CD14-positive monocyte (primary cell): ENCODE measurements at regions not wholly inside any gene's neighbourhood (a gene's known extent, or its start where the extent isn't known, plus 50 kb on each side); places are given as distances from the start of the nearest gene placed in this dataset.
A peak's percentile ranks its signal among the peaks of the same experiment; 100 is the strongest.

ENCODE experiments used
- DNase-seq, 3 donors: peaks; one replicate each; pipeline ENCODE4 v3.0.0-alpha.2; 2011 to 2022
- H2AFZ ChIP-seq: 2 replicates; pipeline ENCODE4 v1.6.0; 2012; ENCODE audit warnings: mild to moderate bottlenecking, low read depth, low read length, inconsistent platforms; ENCODE audit not compliant: insufficient read depth, poor library complexity, severe bottlenecking
- H3K27ac ChIP-seq, 2 donors: 1 replicate in 1 of 2; 2 replicates in 1 of 2; pipeline ENCODE4 v1.5.1; 2012 to 2013; ENCODE audit warnings: low read length in 2 of 2, control low read depth in 1 of 2, inconsistent platforms in 1 of 2, low read depth in 1 of 2, mild to moderate bottlenecking in 1 of 2
- H3K27me3 ChIP-seq, 2 donors: one replicate each; pipeline versions ENCODE4 v1.6.0 to v1.6.1; 2011 to 2013; ENCODE audit warnings: low read length in 2 of 2; ENCODE audit not compliant: control insufficient read depth in 2 of 2, insufficient read depth in 2 of 2
- H3K36me3 ChIP-seq, 2 donors: replicated peaks in 1 of 2; 1 replicate in 1 of 2; 2 replicates in 1 of 2; pipeline versions ENCODE4 v1.5.1 to v1.6.1; 2012 to 2013; ENCODE audit warnings: low read length in 2 of 2, control low read depth in 1 of 2, inconsistent platforms in 1 of 2, mild to moderate bottlenecking in 1 of 2; ENCODE audit not compliant: insufficient read depth in 2 of 2, control insufficient read depth in 1 of 2
- H3K4me1 ChIP-seq, 2 donors: 1 replicate in 1 of 2; 2 replicates in 1 of 2; pipeline versions ENCODE4 v1.5.1 to v1.6.1; 2012 to 2013; ENCODE audit warnings: low read length in 2 of 2, control low read depth in 1 of 2, inconsistent platforms in 1 of 2, mild to moderate bottlenecking in 1 of 2, moderate library complexity in 1 of 2; ENCODE audit not compliant: insufficient read depth in 2 of 2, control insufficient read depth in 1 of 2
- H3K4me2 ChIP-seq: replicated peaks from 2 replicates; pipeline ENCODE3; 2012; ENCODE audit warnings: low read length, moderate library complexity, mild to moderate bottlenecking; ENCODE audit not compliant: poor library complexity, severe bottlenecking; ENCODE audit errors: extremely low read depth
- H3K4me3 ChIP-seq, 3 experiments: fragments of 200-600 bp in 1 of 3; sonication (generic) in 1 of 3; replicated peaks in 1 of 3; 1 replicate in 2 of 3; 2 replicates in 1 of 3; pipeline ENCODE4 v1.5.1; 2011 to 2013; ENCODE audit warnings: low read length in 3 of 3, mild to moderate bottlenecking in 3 of 3, control low read depth in 2 of 3, low read depth in 2 of 3, inconsistent platforms in 1 of 3, moderate library complexity in 1 of 3
- H3K79me2 ChIP-seq: 2 replicates; pipeline ENCODE4 v1.6.0; 2012; ENCODE audit warnings: mild to moderate bottlenecking, control low read depth, inconsistent platforms, low read length, moderate library complexity; ENCODE audit not compliant: insufficient read depth
- H3K9ac ChIP-seq: 2 replicates; pipeline ENCODE4 v1.6.0; 2017; ENCODE audit warnings: low read length, mild to moderate bottlenecking; ENCODE audit not compliant: insufficient read depth, poor library complexity, severe bottlenecking
- H3K9me3 ChIP-seq, 2 donors: replicated peaks in 1 of 2; 1 replicate in 1 of 2; 2 replicates in 1 of 2; pipeline versions ENCODE4 v1.5.1 to v1.6.1; 2012 to 2013; ENCODE audit warnings: low read length in 2 of 2, control low read depth in 1 of 2; ENCODE audit not compliant: control insufficient read depth in 1 of 2, insufficient read depth in 1 of 2
- H4K20me1 ChIP-seq: 2 replicates; pipeline ENCODE4 v1.6.0; 2012; ENCODE audit warnings: mild to moderate bottlenecking, low read length, control low read depth, moderate library complexity; ENCODE audit not compliant: insufficient read depth
- H3K27ac Mint-ChIP-seq, 7 donors: one replicate each; pipeline ENCODE4 v1.8.0; 2020; ENCODE audit warnings: mild to moderate bottlenecking in 7 of 7, mixed read lengths in 7 of 7, moderate library complexity in 6 of 7, inconsistent platforms in 2 of 7
- H3K27me3 Mint-ChIP-seq, 3 donors: one replicate each; pipeline ENCODE4 v1.8.0; 2021 to 2022; ENCODE audit warnings: low read depth in 3 of 3, mild to moderate bottlenecking in 3 of 3, mixed read lengths in 3 of 3, moderate library complexity in 3 of 3, inconsistent platforms in 1 of 3
- H3K36me3 Mint-ChIP-seq, 2 donors: one replicate each; pipeline ENCODE4 v1.8.0; 2020; ENCODE audit warnings: mixed read lengths in 2 of 2, inconsistent platforms in 1 of 2, mild to moderate bottlenecking in 1 of 2
- H3K4me1 Mint-ChIP-seq: one replicate; pipeline ENCODE4 v1.8.0; 2020; ENCODE audit warnings: mild to moderate bottlenecking, mixed read lengths
- H3K4me3 Mint-ChIP-seq, 2 donors: one replicate each; pipeline ENCODE4 v1.8.0; 2020; ENCODE audit warnings: mild to moderate bottlenecking in 2 of 2, mixed read lengths in 2 of 2, moderate library complexity in 1 of 2
- H3K9me3 Mint-ChIP-seq, 7 donors: one replicate each; pipeline ENCODE4 v1.8.0; 2020 to 2022; ENCODE audit warnings: mixed read lengths in 7 of 7, mild to moderate bottlenecking in 6 of 7, moderate library complexity in 6 of 7, inconsistent platforms in 2 of 7
- WGBS: methylation state at CpG from one replicate; pipeline ENCODE4 v1.1.5; 2013; ENCODE audit warnings: missing lambda C conversion rate; ENCODE audit not compliant: insufficient coverage; 5-methylcytosine and 5-hydroxymethylcytosine counted together
- intact Hi-C, 2 donors: fragments of 100-400 bp; cut with micrococcal nuclease; formaldehyde crosslinking; loops; one replicate each; pipeline versions ENCODE4 v1.15.0 to v1.15.1; 2023
- TF ChIP-seq, protein P1 (sequence below): fragments of 200-600 bp; IDR thresholded peaks from one replicate; pipeline ENCODE4 v1.8.0; 2022; ENCODE audit warnings: antibody characterized with exemption, mild to moderate bottlenecking

DNA sequence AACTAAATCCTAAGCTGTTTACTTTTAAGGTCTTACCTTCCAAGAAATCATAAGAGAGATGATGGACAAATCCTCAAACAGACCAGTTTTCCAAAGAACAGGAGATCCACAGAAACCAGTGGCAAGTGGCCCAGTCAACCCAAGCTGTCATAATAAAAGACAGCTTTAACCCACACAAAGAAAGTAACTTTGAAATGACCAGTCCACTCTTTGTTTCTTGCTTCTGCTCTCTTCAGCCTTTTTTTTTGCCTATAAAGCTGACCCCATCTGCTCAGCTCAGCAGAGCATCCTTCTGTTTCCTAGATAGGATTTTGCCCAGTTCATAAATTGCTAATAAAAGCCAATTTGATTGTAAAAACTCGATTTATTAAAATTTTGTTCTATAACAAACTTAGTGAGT lies 299.4 kb downstream of the OXSM start:
- no peaks in the 10 kb centered on the region for H4K20me1 ChIP-seq
- H3K79me2 ChIP-seq = no peaks in the 10 kb centered on the region
- no peaks in the 10 kb centered on the region for H3K27me3 ChIP-seq
- H3K4me3 Mint-ChIP-seq = no peak overlapping the region
- H3K36me3 ChIP-seq = no peaks in the 10 kb centered on the region
- intact Hi-C loops = no loop called here
- peaks cover 30 to 47% of the 10 kb centered on the region in 2 donors for H3K9me3 ChIP-seq
- H3K27ac Mint-ChIP-seq = no peak overlapping the region
- no CpG with 5 or more reads among the region's 1 CpG for WGBS
- no peak overlapping the region for H2AFZ ChIP-seq
- no peak overlapping the region for H3K27ac ChIP-seq
- H3K4me1 Mint-ChIP-seq = no peaks in the 10 kb centered on the region
- TF ChIP-seq, protein P1, sequence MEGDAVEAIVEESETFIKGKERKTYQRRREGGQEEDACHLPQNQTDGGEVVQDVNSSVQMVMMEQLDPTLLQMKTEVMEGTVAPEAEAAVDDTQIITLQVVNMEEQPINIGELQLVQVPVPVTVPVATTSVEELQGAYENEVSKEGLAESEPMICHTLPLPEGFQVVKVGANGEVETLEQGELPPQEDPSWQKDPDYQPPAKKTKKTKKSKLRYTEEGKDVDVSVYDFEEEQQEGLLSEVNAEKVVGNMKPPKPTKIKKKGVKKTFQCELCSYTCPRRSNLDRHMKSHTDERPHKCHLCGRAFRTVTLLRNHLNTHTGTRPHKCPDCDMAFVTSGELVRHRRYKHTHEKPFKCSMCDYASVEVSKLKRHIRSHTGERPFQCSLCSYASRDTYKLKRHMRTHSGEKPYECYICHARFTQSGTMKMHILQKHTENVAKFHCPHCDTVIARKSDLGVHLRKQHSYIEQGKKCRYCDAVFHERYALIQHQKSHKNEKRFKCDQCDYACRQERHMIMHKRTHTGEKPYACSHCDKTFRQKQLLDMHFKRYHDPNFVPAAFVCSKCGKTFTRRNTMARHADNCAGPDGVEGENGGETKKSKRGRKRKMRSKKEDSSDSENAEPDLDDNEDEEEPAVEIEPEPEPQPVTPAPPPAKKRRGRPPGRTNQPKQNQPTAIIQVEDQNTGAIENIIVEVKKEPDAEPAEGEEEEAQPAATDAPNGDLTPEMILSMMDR = no peak
- H3K4me1 ChIP-seq = no peaks in the 10 kb centered on the region
- no peaks in the 10 kb centered on the region for H3K36me3 Mint-ChIP-seq
- H3K9ac ChIP-seq = no peak overlapping the region
- H3K27me3 Mint-ChIP-seq = peaks cover 0 to 2% (median 1%) of the 10 kb centered on the region in 3 donors
- no peak overlapping the region for H3K4me2 ChIP-seq
- H3K9me3 Mint-ChIP-seq = peaks cover 9 to 35% (median 24%) of the 10 kb centered on the region in 7 donors
- DNase-seq = no peak
- no peak overlapping the region for H3K4me3 ChIP-seq

DNA sequence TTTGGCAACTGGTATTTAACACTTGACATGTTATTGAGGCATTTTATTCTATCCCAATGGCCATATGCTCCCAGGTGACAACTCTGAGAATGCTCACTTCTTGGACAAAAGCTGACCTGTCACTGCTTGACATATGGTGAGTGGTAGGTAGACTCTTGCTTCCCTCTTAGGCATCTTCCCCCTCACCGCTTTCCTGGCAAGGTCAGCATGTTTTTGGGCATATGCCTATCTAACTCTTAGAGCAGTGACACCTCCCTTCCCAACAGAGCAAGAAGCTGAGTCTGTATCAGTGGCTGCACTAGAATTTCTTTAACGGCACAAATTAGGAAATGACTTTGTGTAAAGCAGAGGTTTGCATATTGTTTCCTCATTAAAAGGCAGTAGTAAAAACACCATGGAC lies 300.7 kb downstream of the OXSM start:
- no peak for DNase-seq
- Histone ChIP-seq H3K9ac (no peak overlapping the region), H3K27ac (no peak overlapping the region), H3K4me1 (no peaks in the 10 kb centered on the region), H4K20me1 (no peaks in the 10 kb centered on the region), H3K36me3 (no peaks in the 10 kb centered on the region), H3K4me2 (no peak overlapping the region), H3K4me3 (no peak overlapping the region), H3K79me2 (no peaks in the 10 kb centered on the region), H2AFZ (no peak overlapping the region), H3K27me3 (no peaks in the 10 kb centered on the region), H3K9me3 (peaks cover 31 to 46% of the 10 kb centered on the region in 2 donors)
- TF ChIP-seq, protein P1 = no peak
- H3K27ac Mint-ChIP-seq = peak overlapping the region in 1 of 7 donors; percentile 46
- H3K27me3 Mint-ChIP-seq = peaks cover 0 to 1% (median 0%) of the 10 kb centered on the region in 3 donors
- H3K36me3 Mint-ChIP-seq = no peaks in the 10 kb centered on the region
- no peak overlapping the region for H3K4me3 Mint-ChIP-seq
- WGBS = no CpG with 5 or more reads among the region's 2 CpGs
- intact Hi-C loops = no loop called here
- peaks cover 11 to 40% (median 30%) of the 10 kb centered on the region in 7 donors for H3K9me3 Mint-ChIP-seq
- no peaks in the 10 kb centered on the region for H3K4me1 Mint-ChIP-seq
